CD4-positive, alpha-beta T cell treated with Interleukin-4 for 1 hour (primary cell): ENCODE measurements at regions not wholly inside any gene's neighbourhood (a gene's known extent, or its start where the extent isn't known, plus 50 kb on each side); places are given as distances from the start of the nearest gene placed in this dataset.

Experiments
- DNase-seq, 2 donors: peaks; one replicate each; pipeline ENCODE4 v3.0.0-alpha.2; 2020 to 2022

GRCh38 chr10:24041034-24041433, 167.9 kb upstream of the KIAA1217 start:
- no peak for DNase-seq

GRCh38 chr10:24041834-24042233, 167.1 kb upstream of the KIAA1217 start:
- DNase-seq: no peak

- DNase-seq: no peak
Measured at GRCh38 chr10:24042884-24043283, 166.1 kb upstream of the KIAA1217 start.

GRCh38 chr10:24046060-24046459, 162.9 kb upstream of the KIAA1217 start:
- DNase-seq: no peak

GRCh38 chr10:24047176-24047575, 161.8 kb upstream of the KIAA1217 start:
- no peak for DNase-seq

- no peak for DNase-seq
Measured at GRCh38 chr10:24054421-24054820, 154.5 kb upstream of the KIAA1217 start.

GRCh38 chr10:24080207-24080606, 128.7 kb upstream of the KIAA1217 start:
- DNase-seq: no peak

GRCh38 chr10:24086296-24087086, 122.4 kb upstream of the KIAA1217 start:
- no peak for DNase-seq

GRCh38 chr10:24091256-24091655, 117.7 kb upstream of the KIAA1217 start:
- no peak for DNase-seq

GRCh38 chr10:24096281-24096680, 112.7 kb upstream of the KIAA1217 start:
- DNase-seq: no peak

- no peak for DNase-seq
Measured at GRCh38 chr10:24097751-24098207, 111.2 kb upstream of the KIAA1217 start.

GRCh38 chr10:24104895-24105294, 104.0 kb upstream of the KIAA1217 start:
- DNase-seq: no peak

GRCh38 chr10:24113901-24114300, 95.0 kb upstream of the KIAA1217 start:
- DNase-seq: no peak

- no peak for DNase-seq
Measured at GRCh38 chr10:24114556-24114955, 94.4 kb upstream of the KIAA1217 start.

- DNase-seq: no peak
Measured at GRCh38 chr10:24115403-24115802, 93.5 kb upstream of the KIAA1217 start.

GRCh38 chr10:24118246-24118645, 90.7 kb upstream of the KIAA1217 start:
- no peak for DNase-seq

- no peak for DNase-seq
Measured at GRCh38 chr10:24119896-24120295, 89.0 kb upstream of the KIAA1217 start.

GRCh38 chr10:24120646-24121045, 88.3 kb upstream of the KIAA1217 start:
- no peak for DNase-seq

GRCh38 chr10:24127516-24127915, 81.4 kb upstream of the KIAA1217 start:
- DNase-seq: no peak

GRCh38 chr10:24128066-24128730, 80.7 kb upstream of the KIAA1217 start:
- no peak for DNase-seq

- no peak for DNase-seq
Measured at GRCh38 chr10:24132741-24133140, 76.2 kb upstream of the KIAA1217 start.

GRCh38 chr10:24133835-24134234, 75.1 kb upstream of the KIAA1217 start:
- no peak for DNase-seq

- no peak for DNase-seq
Measured at GRCh38 chr10:24136070-24136469, 72.9 kb upstream of the KIAA1217 start.

- no peak for DNase-seq
Measured at GRCh38 chr10:24147321-24147720, 61.6 kb upstream of the KIAA1217 start.
